ENCODE measurements at regions not wholly inside any gene's neighbourhood (a gene's known extent, or its start where the extent isn't known, plus 50 kb on each side); places are given as distances from the start of the nearest gene placed in this dataset.

GRCh38 chr14:58961045-58961731, 227.3 kb upstream of the DAAM1 start:
- TF ChIP-seq CTCF (IDR thresholded peaks at IDR 0.05) (no peak), POLR2A (IDR thresholded peaks at IDR 0.05; ENCODE audit: low read depth) (no peak)
